ENCODE measurements at regions not wholly inside any gene's neighbourhood (a gene's known extent, or its start where the extent isn't known, plus 50 kb on each side); places are given as distances from the start of the nearest gene placed in this dataset.

GRCh38 chr6:41487860-41488432 lies 58.2 kb upstream of the FOXP4 start:
- DNase-seq (ENCODE audit: low read depth, low spot score) (no peak), FAIRE-seq (no peak)
- Histone ChIP-seq H3K27me3 (ENCODE audit: control insufficient read depth, extremely low read depth, insufficient read depth, low read length) (peaks cover 23% of the 10 kb centered on the region), H3K4me2 (ENCODE audit: control insufficient read depth, extremely low read depth, insufficient read depth, low read depth, low read length) (no peak overlapping the region), H3K4me3 (ENCODE audit: control insufficient read depth in 2 of 3, extremely low read depth in 1 of 3, insufficient read depth in 2 of 3, low read depth in 1 of 3, low read length in 3 of 3) (no peak overlapping the region), H3K79me2 (ENCODE audit: control insufficient read depth, insufficient read depth, low read length) (no peaks in the 10 kb centered on the region), H3K9me3 (ENCODE audit: control insufficient read depth, low read depth, low read length) (no peaks in the 10 kb centered on the region), H3K4me1 (ENCODE audit: control insufficient read depth, extremely low read depth, insufficient read depth, low read length) (no peaks in the 10 kb centered on the region), H3K9me1 (ENCODE audit: control insufficient read depth, extremely low read depth, insufficient read depth, low read length) (no peaks in the 10 kb centered on the region), H3K9ac (ENCODE audit: control insufficient read depth, extremely low read depth, insufficient read depth, low read length) (no peak overlapping the region), H3K36me3 (ENCODE audit: control insufficient read depth in 2 of 2, extremely low read depth in 1 of 2, insufficient read depth in 2 of 2, low read length in 2 of 2) (no peaks in the 10 kb centered on the region), H3K27ac (ENCODE audit: control insufficient read depth, insufficient read depth, low read length) (no peak overlapping the region), H2AFZ (ENCODE audit: control insufficient read depth, low read length) (no peak overlapping the region), H4K20me1 (ENCODE audit: control insufficient read depth, extremely low read depth, insufficient read depth, low read length) (no peaks in the 10 kb centered on the region)
- TF ChIP-seq EZH2 (IDR thresholded peaks at IDR 0.05; ENCODE audit: low read length) (no peak), CTCF (optimal IDR thresholded peaks at IDR 0.05 in 1 of 3, IDR thresholded peaks at IDR 0.05 in 1 of 3, conservative IDR thresholded peaks at IDR 0.05 in 1 of 3; ENCODE audit: extremely low read depth in 1 of 3, insufficient read depth in 2 of 3, low read length in 3 of 3) (no peak)
- dilution Hi-C loops (cut with MboI; ENCODE audit: extremely low pct_ligation_motif_present, low sequenced_read_pairs): no loop called here

DNA sequence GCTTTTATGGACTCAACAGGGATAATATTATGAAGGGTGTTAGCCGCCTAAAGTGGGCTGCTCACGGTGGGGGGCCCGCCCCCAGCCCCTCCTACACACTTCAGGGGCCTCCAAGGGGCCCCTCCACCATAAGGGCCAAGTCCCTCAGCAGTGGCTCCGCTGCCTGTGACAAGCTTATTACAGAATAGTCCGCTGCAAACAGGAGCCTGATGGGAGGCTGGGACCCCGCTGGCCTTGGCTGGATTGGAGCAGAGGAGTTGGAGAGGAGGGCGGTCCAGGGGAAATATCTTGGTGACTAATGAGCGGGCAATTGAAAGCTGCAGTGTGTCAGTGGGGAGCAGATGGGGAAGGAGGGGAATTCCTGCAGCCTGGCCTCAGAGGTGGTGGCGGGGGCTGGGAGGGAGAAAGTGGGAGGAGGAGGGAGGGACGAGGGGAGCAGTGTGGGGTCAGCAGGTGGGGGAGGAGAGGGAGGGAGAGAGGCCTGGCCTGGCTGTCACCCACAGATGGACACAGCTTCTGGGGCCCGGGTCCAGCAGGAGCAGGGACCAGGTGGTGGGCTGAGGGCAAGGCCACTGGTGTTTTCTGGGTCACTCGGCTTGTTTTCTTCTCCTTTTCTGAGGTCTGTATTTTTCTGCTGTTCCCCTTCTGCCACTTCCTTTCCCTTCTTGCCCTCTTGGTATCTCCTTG lies 57.6 kb upstream of the FOXP4 start:
- peaks cover 23% of the 10 kb centered on the region for H3K27me3 ChIP-seq (ENCODE audit: control insufficient read depth, extremely low read depth, insufficient read depth, low read length)

More for the DNA sequence above, 57.6 kb upstream of the FOXP4 start:
- Histone ChIP-seq H3K9ac (ENCODE audit: control insufficient read depth, extremely low read depth, insufficient read depth, low read length) (no peak overlapping the region), H3K9me1 (ENCODE audit: control insufficient read depth, extremely low read depth, insufficient read depth, low read length) (no peaks in the 10 kb centered on the region), H3K27ac (ENCODE audit: control insufficient read depth, insufficient read depth, low read length) (no peak overlapping the region), H3K4me2 (ENCODE audit: control insufficient read depth, extremely low read depth, insufficient read depth, low read depth, low read length) (no peak overlapping the region), H4K20me1 (ENCODE audit: control insufficient read depth, extremely low read depth, insufficient read depth, low read length) (no peaks in the 10 kb centered on the region), H3K79me2 (ENCODE audit: control insufficient read depth, insufficient read depth, low read length) (no peaks in the 10 kb centered on the region), H3K4me1 (ENCODE audit: control insufficient read depth, extremely low read depth, insufficient read depth, low read length) (no peaks in the 10 kb centered on the region), H3K36me3 (ENCODE audit: control insufficient read depth in 2 of 2, extremely low read depth in 1 of 2, insufficient read depth in 2 of 2, low read length in 2 of 2) (no peaks in the 10 kb centered on the region), H3K9me3 (ENCODE audit: control insufficient read depth, low read depth, low read length) (no peaks in the 10 kb centered on the region), H2AFZ (ENCODE audit: control insufficient read depth, low read length) (no peak overlapping the region), H3K4me3 (ENCODE audit: control insufficient read depth in 2 of 3, extremely low read depth in 1 of 3, insufficient read depth in 2 of 3, low read depth in 1 of 3, low read length in 3 of 3) (no peak overlapping the region)
- dilution Hi-C loops (cut with MboI; ENCODE audit: extremely low pct_ligation_motif_present, low sequenced_read_pairs): no loop called here
- no peak for FAIRE-seq
- TF ChIP-seq EZH2 (IDR thresholded peaks at IDR 0.05; ENCODE audit: low read length): no peak
- TF ChIP-seq CTCF (optimal IDR thresholded peaks at IDR 0.05 in 1 of 3, IDR thresholded peaks at IDR 0.05 in 1 of 3, conservative IDR thresholded peaks at IDR 0.05 in 1 of 3; ENCODE audit: extremely low read depth in 1 of 3, insufficient read depth in 2 of 3, low read length in 3 of 3): no peak
- DNase-seq (ENCODE audit: low read depth, low spot score): no peak

Data from keratinocyte (primary cell).